ENCODE measurements at regions not wholly inside any gene's neighbourhood (a gene's known extent, or its start where the extent isn't known, plus 50 kb on each side); places are given as distances from the start of the nearest gene placed in this dataset.

DNA sequence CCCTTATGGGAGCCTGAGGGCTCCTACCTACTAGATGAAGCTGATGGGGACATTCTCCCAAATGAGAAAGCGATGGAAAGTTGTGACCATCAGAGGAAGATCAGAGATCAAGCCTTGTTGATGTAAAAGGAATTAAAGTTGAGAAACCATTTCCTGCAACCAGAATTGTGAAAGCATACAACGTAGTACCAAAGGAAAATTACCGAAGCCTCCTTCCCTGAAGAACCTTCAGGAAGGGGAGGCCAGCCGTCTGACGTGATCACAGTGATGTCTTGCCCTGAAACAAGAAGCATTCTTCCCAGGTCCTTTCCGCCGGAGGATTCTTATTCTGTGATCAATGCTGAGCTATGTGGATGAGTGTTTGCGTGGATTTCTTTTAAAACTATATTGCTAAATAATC is 211.6 kb upstream of the TNP1 start:
- H3K36me3 ChIP-seq (replicated peaks in 1 of 2; ENCODE audit: insufficient read depth in 1 of 2, low read depth in 2 of 2) = no peaks in the 10 kb centered on the region
- DNase-seq = no peak
- WGBS, 2 donors = 75 to 81% methylated on average over 8 of the region's 8 CpGs
- intact Hi-C loops (cut with DNase I) = no loop called here
- no peaks in the 10 kb centered on the region for H3K9me3 ChIP-seq
- TF ChIP-seq POLR2A (IDR thresholded peaks at IDR 0.05) = no peak
- TF ChIP-seq, protein P1, sequence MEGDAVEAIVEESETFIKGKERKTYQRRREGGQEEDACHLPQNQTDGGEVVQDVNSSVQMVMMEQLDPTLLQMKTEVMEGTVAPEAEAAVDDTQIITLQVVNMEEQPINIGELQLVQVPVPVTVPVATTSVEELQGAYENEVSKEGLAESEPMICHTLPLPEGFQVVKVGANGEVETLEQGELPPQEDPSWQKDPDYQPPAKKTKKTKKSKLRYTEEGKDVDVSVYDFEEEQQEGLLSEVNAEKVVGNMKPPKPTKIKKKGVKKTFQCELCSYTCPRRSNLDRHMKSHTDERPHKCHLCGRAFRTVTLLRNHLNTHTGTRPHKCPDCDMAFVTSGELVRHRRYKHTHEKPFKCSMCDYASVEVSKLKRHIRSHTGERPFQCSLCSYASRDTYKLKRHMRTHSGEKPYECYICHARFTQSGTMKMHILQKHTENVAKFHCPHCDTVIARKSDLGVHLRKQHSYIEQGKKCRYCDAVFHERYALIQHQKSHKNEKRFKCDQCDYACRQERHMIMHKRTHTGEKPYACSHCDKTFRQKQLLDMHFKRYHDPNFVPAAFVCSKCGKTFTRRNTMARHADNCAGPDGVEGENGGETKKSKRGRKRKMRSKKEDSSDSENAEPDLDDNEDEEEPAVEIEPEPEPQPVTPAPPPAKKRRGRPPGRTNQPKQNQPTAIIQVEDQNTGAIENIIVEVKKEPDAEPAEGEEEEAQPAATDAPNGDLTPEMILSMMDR (IDR thresholded peaks at IDR 0.05) = no peak
- no peaks in the 10 kb centered on the region for H3K27me3 ChIP-seq
- ATAC-seq = no peak
- no peaks in the 10 kb centered on the region for H3K4me1 ChIP-seq
- no peak overlapping the region for H3K27ac ChIP-seq
- H3K4me3 ChIP-seq = no peak overlapping the region

DNA sequence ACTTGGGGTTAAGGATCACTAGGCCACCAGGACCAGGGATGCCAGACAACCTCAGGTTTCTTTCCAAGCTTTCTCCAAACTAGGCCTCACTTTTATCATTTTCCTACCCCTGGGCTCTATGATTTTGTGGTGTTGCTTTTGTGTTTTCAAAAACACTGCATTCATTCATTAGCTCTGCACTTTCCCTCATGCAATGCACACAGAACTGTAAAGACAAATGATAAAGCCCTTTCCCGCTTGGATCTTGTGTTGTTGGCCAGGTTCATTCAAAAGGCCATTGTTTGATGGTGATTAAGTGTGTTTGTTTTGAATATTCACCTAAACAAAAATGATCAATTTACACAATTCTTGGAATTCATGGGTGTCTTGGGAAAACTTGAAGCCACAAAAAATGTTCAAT is 210.7 kb upstream of the TNP1 start:
- ATAC-seq = no peak
- TF ChIP-seq, protein P1 (IDR thresholded peaks at IDR 0.05) = no peak

DNA sequence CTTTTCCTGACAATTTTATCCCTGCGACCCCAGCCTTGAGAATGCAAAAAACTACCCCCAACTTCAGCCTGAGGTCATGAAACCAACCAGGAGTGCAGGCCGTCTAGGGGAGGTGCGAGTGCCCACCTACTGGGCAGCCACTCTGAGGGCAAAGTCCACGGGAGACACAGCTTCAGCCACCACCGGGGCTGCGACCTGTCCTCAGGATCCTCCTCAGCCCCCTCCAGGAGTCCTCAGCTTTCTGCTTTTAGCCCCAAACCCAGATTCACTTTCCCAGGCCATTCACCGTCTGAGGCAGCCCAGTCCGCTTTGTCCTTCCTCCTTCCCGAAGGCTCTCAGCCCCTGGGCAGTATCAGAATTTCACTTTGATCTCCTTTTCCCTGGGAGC is 210.2 kb upstream of the TNP1 start:
- ATAC-seq = no peak
- intact Hi-C loops (cut with DNase I) = no loop called here
- H3K27ac ChIP-seq = no peak overlapping the region
- no peaks in the 10 kb centered on the region for H3K36me3 ChIP-seq (replicated peaks in 1 of 2; ENCODE audit: insufficient read depth in 1 of 2, low read depth in 2 of 2)
- no peaks in the 10 kb centered on the region for H3K4me1 ChIP-seq
- no peak overlapping the region for H3K4me3 ChIP-seq
- no peaks in the 10 kb centered on the region for H3K9me3 ChIP-seq
- no peak for TF ChIP-seq POLR2A (IDR thresholded peaks at IDR 0.05)
- TF ChIP-seq, protein P1 (IDR thresholded peaks at IDR 0.05) = no peak
- WGBS, 2 donors = 83 to 89% methylated on average over 4 to 9 of the region's 9 CpGs
- no peak for DNase-seq
- H3K27me3 ChIP-seq = no peaks in the 10 kb centered on the region

More for the DNA sequence above, 210.7 kb upstream of the TNP1 start:
- 65 to 73% methylated on average over 1 of the region's 1 CpG for WGBS, 2 donors
- Histone ChIP-seq H3K9me3 (no peaks in the 10 kb centered on the region), H3K4me3 (no peak overlapping the region), H3K27ac (no peak overlapping the region), H3K36me3 (replicated peaks in 1 of 2; ENCODE audit: insufficient read depth in 1 of 2, low read depth in 2 of 2) (no peaks in the 10 kb centered on the region), H3K4me1 (no peaks in the 10 kb centered on the region), H3K27me3 (no peaks in the 10 kb centered on the region)
- DNase-seq = no peak
- intact Hi-C loops (cut with DNase I) = no loop called here

DNA sequence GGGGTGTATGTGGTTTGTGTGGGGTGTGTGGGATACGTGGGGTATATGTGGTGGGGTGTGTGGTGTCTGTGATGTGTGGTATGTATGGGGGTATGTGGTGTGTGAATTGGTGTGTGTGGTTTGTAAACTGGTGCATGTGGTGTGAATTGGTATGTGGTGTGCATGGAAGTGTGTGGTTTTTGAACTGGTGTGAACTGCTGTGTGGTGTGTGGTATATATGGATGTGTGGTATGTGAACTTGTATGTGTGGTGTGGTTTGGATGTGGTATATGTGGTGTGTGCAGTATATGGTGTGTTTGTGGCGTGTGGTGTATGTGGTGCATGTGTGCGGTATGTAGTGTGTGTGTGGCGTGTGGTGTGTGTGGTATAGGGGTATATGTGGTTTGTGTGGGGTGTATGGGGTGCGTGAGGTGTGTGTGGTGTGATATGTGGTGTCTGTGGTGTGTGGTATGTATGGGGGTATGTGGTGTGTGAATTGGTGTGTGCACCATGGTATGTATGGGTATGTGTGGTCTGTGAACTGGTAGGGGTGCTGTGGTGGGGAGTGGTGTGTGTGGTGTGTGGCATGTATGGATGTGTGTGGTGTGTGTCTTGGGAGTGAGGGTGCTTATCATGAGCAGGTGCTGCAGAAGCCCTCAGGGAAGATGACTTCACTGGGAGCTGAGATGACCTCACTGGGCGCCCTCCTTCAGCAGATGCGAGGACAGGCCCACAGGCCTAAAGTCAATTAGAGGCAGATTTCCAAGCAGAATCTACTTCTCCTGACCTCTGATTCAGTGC is 209.6 kb upstream of the TNP1 start:
- ATAC-seq (no peak), DNase-seq (no peak)
- H3K4me1 ChIP-seq = no peaks in the 10 kb centered on the region
- no peak for TF ChIP-seq POLR2A (IDR thresholded peaks at IDR 0.05)
- TF ChIP-seq, protein P1 (IDR thresholded peaks at IDR 0.05) = no peak
- no peaks in the 10 kb centered on the region for H3K27me3 ChIP-seq
- H3K36me3 ChIP-seq (replicated peaks in 1 of 2; ENCODE audit: insufficient read depth in 1 of 2, low read depth in 2 of 2) = no peaks in the 10 kb centered on the region
- intact Hi-C loops (cut with DNase I) = no loop called here
- no peaks in the 10 kb centered on the region for H3K9me3 ChIP-seq
- no peak overlapping the region for H3K4me3 ChIP-seq
- 92 to 95% methylated on average over 7 of the region's 7 CpGs for WGBS, 2 donors
- H3K27ac ChIP-seq = no peak overlapping the region

DNA sequence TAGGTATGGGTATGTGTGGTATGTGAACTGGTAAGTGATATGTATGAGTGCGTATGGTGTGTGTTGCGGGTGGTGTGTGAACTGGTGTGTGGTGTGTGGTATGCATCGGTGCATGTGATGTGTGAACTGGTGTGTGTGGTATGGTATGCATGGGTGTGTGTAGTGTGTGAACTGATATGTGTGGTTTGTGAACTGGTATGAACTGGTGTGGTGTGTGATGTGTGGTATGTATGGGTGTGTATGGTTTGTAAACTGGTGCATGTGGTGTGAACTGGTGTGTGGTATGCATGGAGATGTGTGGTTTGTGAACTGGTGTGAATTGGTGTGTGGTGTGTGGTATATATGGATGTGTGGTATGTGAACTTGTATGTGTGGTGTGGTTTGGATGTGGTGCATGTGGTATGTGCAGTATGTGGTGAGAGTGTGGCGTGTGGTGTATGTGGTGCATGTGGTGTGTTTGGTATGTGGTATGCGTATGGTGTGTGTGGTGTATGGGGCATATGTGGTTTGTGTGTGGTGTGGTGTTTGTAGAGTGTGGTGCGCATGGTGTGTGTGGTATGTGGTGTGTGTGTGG is 208.9 kb upstream of the TNP1 start:
- H3K4me3 ChIP-seq = no peak overlapping the region
- H3K36me3 ChIP-seq (replicated peaks in 1 of 2; ENCODE audit: insufficient read depth in 1 of 2, low read depth in 2 of 2) = no peaks in the 10 kb centered on the region
- WGBS, 2 donors = 87 to 95% methylated on average over 6 of the region's 6 CpGs
- TF ChIP-seq POLR2A (IDR thresholded peaks at IDR 0.05) = no peak
- TF ChIP-seq, protein P1 (IDR thresholded peaks at IDR 0.05) = no peak
- DNase-seq (no peak), ATAC-seq (no peak)
- H3K9me3 ChIP-seq = no peaks in the 10 kb centered on the region
- no peak overlapping the region for H3K27ac ChIP-seq
- no peaks in the 10 kb centered on the region for H3K4me1 ChIP-seq
- intact Hi-C loops (cut with DNase I) = no loop called here
- no peaks in the 10 kb centered on the region for H3K27me3 ChIP-seq

All from body of pancreas (tissue), 4 donors.